ENCODE measurements at regions not wholly inside any gene's neighbourhood (a gene's known extent, or its start where the extent isn't known, plus 50 kb on each side); places are given as distances from the start of the nearest gene placed in this dataset.

DNA sequence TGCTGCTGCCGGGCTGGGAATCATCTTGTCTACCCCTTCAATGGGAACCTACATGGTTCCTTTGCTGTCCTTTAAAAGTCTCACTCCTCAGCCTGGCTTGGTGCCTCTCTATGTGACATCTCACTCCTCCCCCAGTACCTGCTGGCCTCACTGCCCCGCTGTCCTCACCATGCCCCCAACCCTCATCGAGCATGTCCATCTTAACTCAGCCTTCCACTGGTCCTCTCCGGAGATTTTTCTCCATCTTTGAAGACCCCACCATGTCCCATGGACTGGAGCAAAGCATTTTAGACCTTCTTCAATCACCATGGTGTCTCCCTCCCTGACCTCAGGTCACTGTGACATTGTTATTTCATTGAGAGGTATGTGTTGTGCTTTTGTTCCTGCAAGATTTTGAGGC, 58.1 kb upstream of the SIX3 start:
- TF ChIP-seq, protein P1, sequence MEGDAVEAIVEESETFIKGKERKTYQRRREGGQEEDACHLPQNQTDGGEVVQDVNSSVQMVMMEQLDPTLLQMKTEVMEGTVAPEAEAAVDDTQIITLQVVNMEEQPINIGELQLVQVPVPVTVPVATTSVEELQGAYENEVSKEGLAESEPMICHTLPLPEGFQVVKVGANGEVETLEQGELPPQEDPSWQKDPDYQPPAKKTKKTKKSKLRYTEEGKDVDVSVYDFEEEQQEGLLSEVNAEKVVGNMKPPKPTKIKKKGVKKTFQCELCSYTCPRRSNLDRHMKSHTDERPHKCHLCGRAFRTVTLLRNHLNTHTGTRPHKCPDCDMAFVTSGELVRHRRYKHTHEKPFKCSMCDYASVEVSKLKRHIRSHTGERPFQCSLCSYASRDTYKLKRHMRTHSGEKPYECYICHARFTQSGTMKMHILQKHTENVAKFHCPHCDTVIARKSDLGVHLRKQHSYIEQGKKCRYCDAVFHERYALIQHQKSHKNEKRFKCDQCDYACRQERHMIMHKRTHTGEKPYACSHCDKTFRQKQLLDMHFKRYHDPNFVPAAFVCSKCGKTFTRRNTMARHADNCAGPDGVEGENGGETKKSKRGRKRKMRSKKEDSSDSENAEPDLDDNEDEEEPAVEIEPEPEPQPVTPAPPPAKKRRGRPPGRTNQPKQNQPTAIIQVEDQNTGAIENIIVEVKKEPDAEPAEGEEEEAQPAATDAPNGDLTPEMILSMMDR (IDR thresholded peaks at IDR 0.05; ENCODE audit: insufficient read depth, low read length) = no peak
- DNase-seq (ENCODE audit: low read depth) = no peak
- no peak overlapping the region for H3K4me3 ChIP-seq (ENCODE audit: low read depth, low read length)

DNA sequence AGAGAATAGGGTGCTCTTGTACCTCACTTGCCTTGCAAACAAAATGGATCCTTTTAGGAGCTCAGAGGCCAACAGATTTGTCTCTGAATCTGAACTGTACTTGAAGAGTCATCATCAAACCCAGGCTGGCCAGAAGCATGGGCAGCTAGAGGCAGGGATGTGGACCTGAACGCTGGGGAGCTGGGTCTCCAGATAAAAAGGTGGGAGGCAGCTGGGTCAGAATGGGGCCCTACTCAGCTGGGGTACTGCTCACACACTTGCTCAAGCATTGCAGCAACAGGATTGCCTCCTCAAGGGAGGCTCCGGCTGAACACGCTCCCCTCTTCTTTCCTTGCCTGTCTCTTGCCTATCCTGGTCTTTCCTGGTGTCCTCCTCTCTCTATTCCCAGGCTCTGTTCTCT, 57.3 kb upstream of the SIX3 start:
- no peak overlapping the region for H3K4me3 ChIP-seq (ENCODE audit: low read depth, low read length)
- TF ChIP-seq, protein P1 (IDR thresholded peaks at IDR 0.05; ENCODE audit: insufficient read depth, low read length) = no peak
- no peak for DNase-seq (ENCODE audit: low read depth)

DNA sequence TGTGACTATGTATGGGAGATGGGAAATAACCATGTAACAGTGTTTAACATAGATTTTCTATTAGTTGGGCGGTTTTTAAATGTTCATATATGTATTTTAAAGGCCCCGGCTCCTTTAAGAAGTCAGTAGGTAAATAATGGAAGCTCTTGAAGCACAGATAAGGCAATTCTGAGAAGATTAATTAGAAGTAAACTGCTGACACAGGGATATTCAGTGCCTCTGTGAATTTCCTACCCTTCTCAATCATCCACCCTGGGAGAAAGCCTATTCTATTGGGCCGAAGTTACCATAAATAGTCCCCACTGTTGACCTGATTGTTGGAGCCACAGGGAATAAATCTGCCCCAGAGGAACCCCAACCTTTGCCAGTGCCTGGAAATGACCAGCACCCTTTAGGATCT, 56.8 kb upstream of the SIX3 start:
- TF ChIP-seq, protein P1 (IDR thresholded peaks at IDR 0.05; ENCODE audit: insufficient read depth, low read length) = no peak
- DNase-seq (ENCODE audit: low read depth) = no peak

DNA sequence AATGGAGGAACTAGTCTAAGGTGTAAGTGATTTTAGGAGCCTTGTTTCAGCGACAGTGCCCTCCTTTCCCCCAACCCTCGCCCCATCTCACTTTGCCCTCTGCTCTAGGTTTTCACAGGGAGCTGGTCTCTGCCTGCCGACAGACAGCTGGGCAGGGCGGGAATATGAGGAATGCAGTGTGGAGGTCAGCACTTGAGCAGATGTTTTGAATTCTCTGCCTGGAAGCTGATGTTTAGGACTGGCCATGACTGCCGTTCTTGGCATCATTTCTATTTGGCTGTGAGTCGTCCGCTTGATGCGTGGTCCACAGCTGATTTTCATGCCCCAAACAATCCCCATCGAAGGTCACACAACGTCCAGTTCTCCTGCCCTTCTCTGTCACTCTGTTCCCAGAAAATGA, 55.1 kb upstream of the SIX3 start:
- peak; percentile 6 for DNase-seq (ENCODE audit: low read depth)
- H3K4me3 ChIP-seq (ENCODE audit: low read depth, low read length) = no peak overlapping the region
- TF ChIP-seq, protein P1 (IDR thresholded peaks at IDR 0.05; ENCODE audit: insufficient read depth, low read length) = no peak

More for the DNA sequence above, 56.8 kb upstream of the SIX3 start:
- H3K4me3 ChIP-seq (ENCODE audit: low read depth, low read length) = no peak overlapping the region

DNA sequence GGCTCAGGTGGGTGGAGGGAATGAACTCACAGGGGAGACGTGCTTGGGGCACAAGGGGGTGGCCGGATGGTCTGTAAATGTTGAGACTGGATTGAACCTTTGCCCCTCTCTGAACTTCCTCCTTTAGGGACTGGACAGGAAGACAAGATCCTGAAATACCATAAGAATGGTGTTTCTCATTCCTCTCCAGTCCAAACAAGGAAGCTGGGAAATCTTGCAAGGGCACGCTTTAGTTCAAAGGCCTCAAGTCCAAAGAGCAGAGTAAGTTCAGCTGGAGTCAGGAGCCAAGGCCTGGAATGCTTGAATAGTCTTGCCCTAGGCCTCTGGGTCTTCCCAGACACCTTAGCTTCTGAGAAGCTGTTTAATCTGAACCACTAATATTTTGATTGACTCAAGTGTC, 52.4 kb upstream of the SIX3 start:
- DNase-seq (ENCODE audit: low read depth) = no peak
- TF ChIP-seq, protein P1 (IDR thresholded peaks at IDR 0.05; ENCODE audit: insufficient read depth, low read length) = no peak
- no peak overlapping the region for H3K4me3 ChIP-seq (ENCODE audit: low read depth, low read length)
